Right lobe of liver (tissue), 4 donors: ENCODE measurements at regions not wholly inside any gene's neighbourhood (a gene's known extent, or its start where the extent isn't known, plus 50 kb on each side); places are given as distances from the start of the nearest gene placed in this dataset.
"Not testable (repeated sequence)": the region's sequence is repeated elsewhere in the genome, so short reads cannot be mapped to it uniquely, and the experiment has no call there.

Source experiments
- POLR2A ChIP-seq: fragments of 450-650 bp; IDR thresholded peaks from one replicate; pipeline ENCODE4 v1.6.1; 2017; ENCODE audit warnings: antibody characterized with exemption, mild to moderate bottlenecking
- TF ChIP-seq, protein P1 (sequence below), 4 donors: fragments of 200-600 bp in 3 of 4; fragments of 450-650 bp in 1 of 4; IDR thresholded peaks; one replicate each; pipeline versions ENCODE4 v1.5.1 to v1.8.0; 2016 to 2022; ENCODE audit warnings: antibody characterized with exemption in 4 of 4, mild to moderate bottlenecking in 2 of 4
- donor health status: DM: no; HTN: no; CAD: no.
- donor health status: DM: no; HTN: no; CAD: no.
- donor health status: DM: no; HTN: yes; CAD: no.

DNA sequence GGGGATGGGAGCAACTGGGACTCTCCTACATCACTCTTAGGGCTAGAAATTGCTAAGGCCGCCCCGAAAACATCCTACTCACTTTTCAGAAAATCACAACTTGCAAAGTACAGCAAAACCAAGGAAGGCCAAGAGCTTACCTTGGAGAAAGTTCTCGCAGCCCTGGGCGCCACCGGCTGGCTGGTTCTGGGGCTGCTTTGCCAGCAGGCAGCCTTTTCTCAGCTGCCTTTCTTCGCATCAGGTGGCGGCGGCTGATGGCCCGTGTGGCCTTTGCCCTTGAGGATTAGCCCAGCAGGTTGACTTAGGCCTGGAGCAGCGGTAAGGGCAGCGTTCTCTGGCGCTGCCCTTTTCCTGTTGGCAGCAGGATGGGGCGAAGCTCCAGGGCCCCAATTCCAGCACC, 77.3 kb upstream of the THOC3 start:
- TF ChIP-seq, protein P1, sequence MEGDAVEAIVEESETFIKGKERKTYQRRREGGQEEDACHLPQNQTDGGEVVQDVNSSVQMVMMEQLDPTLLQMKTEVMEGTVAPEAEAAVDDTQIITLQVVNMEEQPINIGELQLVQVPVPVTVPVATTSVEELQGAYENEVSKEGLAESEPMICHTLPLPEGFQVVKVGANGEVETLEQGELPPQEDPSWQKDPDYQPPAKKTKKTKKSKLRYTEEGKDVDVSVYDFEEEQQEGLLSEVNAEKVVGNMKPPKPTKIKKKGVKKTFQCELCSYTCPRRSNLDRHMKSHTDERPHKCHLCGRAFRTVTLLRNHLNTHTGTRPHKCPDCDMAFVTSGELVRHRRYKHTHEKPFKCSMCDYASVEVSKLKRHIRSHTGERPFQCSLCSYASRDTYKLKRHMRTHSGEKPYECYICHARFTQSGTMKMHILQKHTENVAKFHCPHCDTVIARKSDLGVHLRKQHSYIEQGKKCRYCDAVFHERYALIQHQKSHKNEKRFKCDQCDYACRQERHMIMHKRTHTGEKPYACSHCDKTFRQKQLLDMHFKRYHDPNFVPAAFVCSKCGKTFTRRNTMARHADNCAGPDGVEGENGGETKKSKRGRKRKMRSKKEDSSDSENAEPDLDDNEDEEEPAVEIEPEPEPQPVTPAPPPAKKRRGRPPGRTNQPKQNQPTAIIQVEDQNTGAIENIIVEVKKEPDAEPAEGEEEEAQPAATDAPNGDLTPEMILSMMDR (IDR thresholded peaks at IDR 0.05) = not testable (repeated sequence)
- TF ChIP-seq POLR2A = not testable (repeated sequence)
